Smooth muscle cell (in vitro differentiated cells): ENCODE measurements at regions not wholly inside any gene's neighbourhood (a gene's known extent, or its start where the extent isn't known, plus 50 kb on each side); places are given as distances from the start of the nearest gene placed in this dataset.

Experiments used
- DNase-seq: peaks from one replicate; lab custom pipeline; 2025; ENCODE audit not compliant: unreplicated experiment; lab: John Stamatoyannopoulos, UW
- H2AFZ ChIP-seq: fragments of 200-600 bp; sonication (generic); 2 replicates; pipeline ENCODE4 v1.6.0; 2016; ENCODE audit warnings: antibody characterized with exemption, low read depth, mild to moderate bottlenecking
- H3F3A ChIP-seq: fragments of 200-600 bp; sonication (generic); 2 replicates; pipeline ENCODE4 v1.6.0; 2017; ENCODE audit warnings: antibody characterized with exemption, low read depth
- H3K27ac ChIP-seq: fragments of 200-600 bp; sonication (generic); 2 replicates; pipeline ENCODE4 v1.5.1; 2016; ENCODE audit warnings: low read depth, mild to moderate bottlenecking
- H3K27me3 ChIP-seq: fragments of 200-600 bp; sonication (generic); 2 replicates; pipeline ENCODE4 v1.6.1; 2016; ENCODE audit warnings: low read depth, mild to moderate bottlenecking
- H3K36me3 ChIP-seq: fragments of 200-600 bp; sonication (generic); 2 replicates; pipeline ENCODE4 v1.5.1; 2016; ENCODE audit warnings: low read depth
- H3K4me1 ChIP-seq: fragments of 200-600 bp; sonication (generic); 2 replicates; pipeline ENCODE4 v1.5.1; 2016; ENCODE audit warnings: low read depth
- H3K4me2 ChIP-seq: fragments of 200-600 bp; sonication (generic); 2 replicates; pipeline ENCODE4 v1.6.0; 2016; ENCODE audit warnings: mild to moderate bottlenecking
- H3K4me3 ChIP-seq: fragments of 200-600 bp; sonication (generic); 2 replicates; pipeline ENCODE4 v1.5.1; 2016; ENCODE audit warnings: mild to moderate bottlenecking
- H3K79me2 ChIP-seq: fragments of 200-600 bp; sonication (generic); 2 replicates; pipeline ENCODE4 v1.6.0; 2016; ENCODE audit warnings: low read depth, mild to moderate bottlenecking
- H3K9ac ChIP-seq: fragments of 200-600 bp; sonication (generic); 2 replicates; pipeline ENCODE4 v1.6.0; 2016; ENCODE audit warnings: low read depth
- H3K9me3 ChIP-seq: fragments of 200-600 bp; sonication (generic); replicated peaks from 2 replicates; pipeline ENCODE4 v1.5.1; 2016; ENCODE audit warnings: low read depth
- H4K20me1 ChIP-seq: fragments of 200-600 bp; sonication (generic); 2 replicates; pipeline ENCODE4 v1.6.0; 2016; ENCODE audit warnings: low read depth
- WGBS: methylation state at CpG from one replicate; pipeline ENCODE4 v1.1.7; 2016; ENCODE audit warnings: low lambda C conversion rate; 5-methylcytosine and 5-hydroxymethylcytosine counted together
- TF ChIP-seq, protein P1 (sequence below): fragments of 200-600 bp; sonication (generic); IDR thresholded peaks from 2 replicates; pipeline ENCODE4 v1.5.1; 2017; ENCODE audit warnings: borderline replicate concordance, mild to moderate bottlenecking, antibody characterized with exemption; ENCODE audit not compliant: insufficient read depth, poor library complexity, severe bottlenecking

DNA sequence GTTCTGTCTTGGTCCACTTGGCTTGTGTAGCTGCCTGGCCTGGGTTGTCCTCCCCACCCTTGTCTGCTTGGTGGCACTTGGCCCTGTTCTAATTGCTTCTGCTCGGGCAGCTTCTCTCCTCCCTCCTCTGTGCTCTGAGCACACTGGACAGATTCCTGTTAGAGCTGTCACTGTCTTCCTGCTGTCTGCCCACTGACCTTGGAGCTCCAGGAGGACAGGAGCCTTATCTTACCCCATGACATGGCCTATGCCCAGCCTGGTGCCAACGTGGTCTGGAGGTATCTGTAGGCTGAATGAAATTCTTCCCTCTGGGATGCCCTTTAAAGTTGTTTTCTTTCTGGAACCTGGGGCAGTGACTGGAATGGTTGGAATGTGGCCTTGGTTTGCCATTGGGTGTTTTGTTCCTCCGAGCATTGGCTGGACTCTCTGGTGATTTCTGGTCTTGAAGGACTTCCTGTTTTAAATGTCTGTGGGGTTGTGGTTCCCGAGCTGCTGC lies 94.1 kb downstream of the FAM43A start:
- Histone ChIP-seq H2AFZ (no peak overlapping the region), H3K79me2 (no peaks in the 10 kb centered on the region), H4K20me1 (no peaks in the 10 kb centered on the region), H3K9ac (no peak overlapping the region), H3F3A (no peaks in the 10 kb centered on the region), H3K4me2 (no peak overlapping the region), H3K4me1 (no peaks in the 10 kb centered on the region), H3K9me3 (no peaks in the 10 kb centered on the region), H3K36me3 (no peaks in the 10 kb centered on the region), H3K27me3 (no peaks in the 10 kb centered on the region), H3K4me3 (no peak overlapping the region), H3K27ac (no peak overlapping the region)
- TF ChIP-seq, protein P1, sequence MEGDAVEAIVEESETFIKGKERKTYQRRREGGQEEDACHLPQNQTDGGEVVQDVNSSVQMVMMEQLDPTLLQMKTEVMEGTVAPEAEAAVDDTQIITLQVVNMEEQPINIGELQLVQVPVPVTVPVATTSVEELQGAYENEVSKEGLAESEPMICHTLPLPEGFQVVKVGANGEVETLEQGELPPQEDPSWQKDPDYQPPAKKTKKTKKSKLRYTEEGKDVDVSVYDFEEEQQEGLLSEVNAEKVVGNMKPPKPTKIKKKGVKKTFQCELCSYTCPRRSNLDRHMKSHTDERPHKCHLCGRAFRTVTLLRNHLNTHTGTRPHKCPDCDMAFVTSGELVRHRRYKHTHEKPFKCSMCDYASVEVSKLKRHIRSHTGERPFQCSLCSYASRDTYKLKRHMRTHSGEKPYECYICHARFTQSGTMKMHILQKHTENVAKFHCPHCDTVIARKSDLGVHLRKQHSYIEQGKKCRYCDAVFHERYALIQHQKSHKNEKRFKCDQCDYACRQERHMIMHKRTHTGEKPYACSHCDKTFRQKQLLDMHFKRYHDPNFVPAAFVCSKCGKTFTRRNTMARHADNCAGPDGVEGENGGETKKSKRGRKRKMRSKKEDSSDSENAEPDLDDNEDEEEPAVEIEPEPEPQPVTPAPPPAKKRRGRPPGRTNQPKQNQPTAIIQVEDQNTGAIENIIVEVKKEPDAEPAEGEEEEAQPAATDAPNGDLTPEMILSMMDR = no peak
- no peak for DNase-seq
- 72% methylated on average over 4 of the region's 4 CpGs for WGBS

GRCh38 chr3:194780706-194781105 lies 95.0 kb downstream of the FAM43A start:
- Histone ChIP-seq H3K4me1 (no peaks in the 10 kb centered on the region), H3K4me2 (no peak overlapping the region), H3K27ac (no peak overlapping the region), H2AFZ (no peak overlapping the region), H3K79me2 (no peaks in the 10 kb centered on the region), H3F3A (no peaks in the 10 kb centered on the region), H4K20me1 (no peaks in the 10 kb centered on the region), H3K36me3 (no peaks in the 10 kb centered on the region), H3K27me3 (no peaks in the 10 kb centered on the region), H3K4me3 (no peak overlapping the region), H3K9ac (no peak overlapping the region), H3K9me3 (no peaks in the 10 kb centered on the region)
- TF ChIP-seq, protein P1 = no peak
- no peak for DNase-seq
- WGBS = 85% methylated on average over 5 of the region's 5 CpGs

DNA sequence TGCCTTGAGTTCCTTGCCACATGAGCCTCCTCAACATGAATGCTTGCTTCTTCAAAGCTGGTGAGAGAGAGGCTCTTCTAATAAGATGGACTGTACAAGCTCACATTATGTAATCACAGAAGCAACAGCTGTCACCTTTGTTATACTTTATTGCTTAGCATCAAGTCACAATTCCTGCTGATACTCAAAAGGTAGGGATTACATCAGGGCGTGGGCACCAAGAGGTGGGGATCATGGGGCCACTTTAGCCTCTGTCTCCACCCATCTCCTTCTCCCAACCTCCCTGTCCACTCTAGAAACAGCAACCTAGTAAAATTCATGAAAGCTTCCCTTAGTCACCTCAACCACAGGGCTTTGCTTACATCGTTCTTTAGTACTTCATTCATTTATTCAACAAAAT lies 95.9 kb downstream of the FAM43A start:
- TF ChIP-seq, protein P1 = no peak
- no peaks in the 10 kb centered on the region for H3K9me3 ChIP-seq
- no peak overlapping the region for H3K27ac ChIP-seq
- no peak overlapping the region for H3K9ac ChIP-seq
- H3K27me3 ChIP-seq = no peaks in the 10 kb centered on the region
- no peaks in the 10 kb centered on the region for H3K36me3 ChIP-seq
- no peaks in the 10 kb centered on the region for H4K20me1 ChIP-seq
- no peak for DNase-seq
- no peaks in the 10 kb centered on the region for H3K4me1 ChIP-seq
- H3F3A ChIP-seq = no peaks in the 10 kb centered on the region
- H3K4me2 ChIP-seq = no peak overlapping the region
- no peak overlapping the region for H2AFZ ChIP-seq
- WGBS = 79% methylated on average over 2 of the region's 2 CpGs
- no peak overlapping the region for H3K4me3 ChIP-seq
- H3K79me2 ChIP-seq = no peaks in the 10 kb centered on the region

- Histone ChIP-seq H3K4me2 (no peak overlapping the region), H3K9me3 (no peaks in the 10 kb centered on the region), H3K9ac (no peak overlapping the region), H3K4me3 (no peak overlapping the region), H3K4me1 (no peaks in the 10 kb centered on the region), H2AFZ (no peak overlapping the region), H3F3A (no peaks in the 10 kb centered on the region), H4K20me1 (no peaks in the 10 kb centered on the region), H3K79me2 (no peaks in the 10 kb centered on the region), H3K27ac (no peak overlapping the region), H3K27me3 (no peaks in the 10 kb centered on the region), H3K36me3 (no peaks in the 10 kb centered on the region)
- 83% methylated on average over 13 of the region's 13 CpGs for WGBS
- DNase-seq = no peak
- TF ChIP-seq, protein P1 = no peak
Measured at GRCh38 chr3:194782698-194783404, 97.2 kb downstream of the FAM43A start.
